Peyer's patch (tissue), 4 donors: ENCODE measurements at regions not wholly inside any gene's neighbourhood (a gene's known extent, or its start where the extent isn't known, plus 50 kb on each side); places are given as distances from the start of the nearest gene placed in this dataset.

Experiments
- POLR2A ChIP-seq, 2 donors: fragments of 450-650 bp; IDR thresholded peaks; one replicate each; pipeline ENCODE4 v1.5.1; 2017; ENCODE audit warnings: antibody characterized with exemption in 2 of 2, mild to moderate bottlenecking in 2 of 2, moderate library complexity in 2 of 2
- TF ChIP-seq, protein P1 (sequence below), 6 experiments: fragments of 450-650 bp in 4 of 6; fragments of 200-600 bp in 2 of 6; sonication (generic) in 1 of 6; IDR thresholded peaks; one replicate each; pipeline ENCODE4 v1.5.1; 2017 to 2019; ENCODE audit warnings: antibody characterized with exemption in 6 of 6, mild to moderate bottlenecking in 3 of 6, moderate library complexity in 1 of 6

DNA sequence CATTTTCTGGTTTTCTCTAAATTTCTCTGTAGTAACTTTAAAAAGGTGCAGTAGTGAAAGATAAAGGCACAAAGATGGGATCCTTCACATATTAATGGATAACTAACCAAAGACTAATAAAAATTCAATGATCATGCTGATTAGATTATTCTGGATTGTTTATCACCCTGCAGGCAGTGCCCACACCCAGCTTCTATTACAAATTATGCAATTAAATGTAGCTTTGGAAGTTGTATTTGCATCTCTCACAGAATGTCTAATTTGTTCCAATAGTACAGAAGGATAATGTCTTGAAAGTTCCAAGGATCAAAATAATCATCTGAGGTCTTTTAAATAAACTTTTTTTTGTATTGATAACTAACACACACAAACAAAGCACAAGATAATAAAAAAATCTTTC is 837.6 kb downstream of the HACE1 start:
- TF ChIP-seq, protein P1, sequence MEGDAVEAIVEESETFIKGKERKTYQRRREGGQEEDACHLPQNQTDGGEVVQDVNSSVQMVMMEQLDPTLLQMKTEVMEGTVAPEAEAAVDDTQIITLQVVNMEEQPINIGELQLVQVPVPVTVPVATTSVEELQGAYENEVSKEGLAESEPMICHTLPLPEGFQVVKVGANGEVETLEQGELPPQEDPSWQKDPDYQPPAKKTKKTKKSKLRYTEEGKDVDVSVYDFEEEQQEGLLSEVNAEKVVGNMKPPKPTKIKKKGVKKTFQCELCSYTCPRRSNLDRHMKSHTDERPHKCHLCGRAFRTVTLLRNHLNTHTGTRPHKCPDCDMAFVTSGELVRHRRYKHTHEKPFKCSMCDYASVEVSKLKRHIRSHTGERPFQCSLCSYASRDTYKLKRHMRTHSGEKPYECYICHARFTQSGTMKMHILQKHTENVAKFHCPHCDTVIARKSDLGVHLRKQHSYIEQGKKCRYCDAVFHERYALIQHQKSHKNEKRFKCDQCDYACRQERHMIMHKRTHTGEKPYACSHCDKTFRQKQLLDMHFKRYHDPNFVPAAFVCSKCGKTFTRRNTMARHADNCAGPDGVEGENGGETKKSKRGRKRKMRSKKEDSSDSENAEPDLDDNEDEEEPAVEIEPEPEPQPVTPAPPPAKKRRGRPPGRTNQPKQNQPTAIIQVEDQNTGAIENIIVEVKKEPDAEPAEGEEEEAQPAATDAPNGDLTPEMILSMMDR (IDR thresholded peaks at IDR 0.05): no peak
- TF ChIP-seq POLR2A (IDR thresholded peaks at IDR 0.05): no peak
